ENCODE measurements at regions not wholly inside any gene's neighbourhood (a gene's known extent, or its start where the extent isn't known, plus 50 kb on each side); places are given as distances from the start of the nearest gene placed in this dataset.
"Not testable (repeated sequence)": the region's sequence is repeated elsewhere in the genome, so short reads cannot be mapped to it uniquely, and the experiment has no call there.

- not testable (repeated sequence) for DNase-seq
Observed at GRCh38 chr10:47711428-47711827, 52.0 kb downstream of the SYT15B start.

GRCh38 chr10:47710443-47710842 lies 52.9 kb downstream of the SYT15B start:
- DNase-seq, result not testable (repeated sequence)

GRCh38 chr10:47705698-47706414 lies 57.5 kb downstream of the SYT15B start:
- DNase-seq, result not testable (repeated sequence)

GRCh38 chr10:47701285-47701684 lies 62.1 kb downstream of the SYT15B start:
- not testable (repeated sequence) for DNase-seq

GRCh38 chr10:47699854-47700253 lies 63.5 kb downstream of the SYT15B start:
- DNase-seq, result not testable (repeated sequence)

- DNase-seq, result not testable (repeated sequence)
Observed at GRCh38 chr10:47696170-47696569, 67.2 kb downstream of the SYT15B start.

GRCh38 chr10:47695149-47695548 lies 68.2 kb downstream of the SYT15B start:
- DNase-seq, result not testable (repeated sequence)

- DNase-seq, result not testable (repeated sequence)
Observed at GRCh38 chr10:47690304-47690703, 73.1 kb downstream of the SYT15B start.

- not testable (repeated sequence) for DNase-seq
Observed at GRCh38 chr10:47683826-47684475, 79.4 kb downstream of the SYT15B start.

- not testable (repeated sequence) for DNase-seq
Observed at GRCh38 chr10:47681638-47681990, 81.8 kb downstream of the SYT15B start.

GRCh38 chr10:47680848-47681637 lies 82.3 kb downstream of the SYT15B start:
- not testable (repeated sequence) for DNase-seq

- not testable (repeated sequence) for DNase-seq
Observed at GRCh38 chr10:47676102-47676501, 87.3 kb downstream of the SYT15B start.

GRCh38 chr10:47675577-47675976 lies 87.8 kb downstream of the SYT15B start:
- DNase-seq, result not testable (repeated sequence)

GRCh38 chr10:47673128-47673527 lies 90.3 kb downstream of the SYT15B start:
- DNase-seq, result not testable (repeated sequence)

GRCh38 chr10:47670857-47671256 lies 92.5 kb downstream of the SYT15B start:
- not testable (repeated sequence) for DNase-seq

- not testable (repeated sequence) for DNase-seq
Observed at GRCh38 chr10:47661955-47662577, 101.3 kb downstream of the SYT15B start.

GRCh38 chr10:47656732-47657131 lies 106.7 kb downstream of the SYT15B start:
- not testable (repeated sequence) for DNase-seq

- DNase-seq, result not testable (repeated sequence)
Observed at GRCh38 chr10:47654161-47654560, 109.2 kb downstream of the SYT15B start.

GRCh38 chr10:47648594-47648993 lies 114.8 kb downstream of the SYT15B start:
- DNase-seq, result not testable (repeated sequence)

GRCh38 chr10:47647523-47648101 lies 115.8 kb downstream of the SYT15B start:
- DNase-seq, result not testable (repeated sequence)

GRCh38 chr10:47646686-47647273 lies 116.6 kb downstream of the SYT15B start:
- not testable (repeated sequence) for DNase-seq
